MCF 10A (cell line): ENCODE measurements at regions not wholly inside any gene's neighbourhood (a gene's known extent, or its start where the extent isn't known, plus 50 kb on each side); places are given as distances from the start of the nearest gene placed in this dataset.

Source experiments
- BruUV-seq: library from RNA; stranded (reverse); fragments of 400-500 nt; replicated peaks from 2 replicates; lab custom pipeline; 2021; lab: Mats Ljungman, UMichigan
- CTCF ChIA-PET: fragments of 300-600 bp; sonication (Branson Sonifier 250); formaldehyde crosslinking; extraction: SDS; loops from one replicate; lab custom pipeline; 2021; ENCODE audit warnings: antibody characterized with exemption, inconsistent platforms; lab: Yijun Ruan, JAX
- POLR2A ChIA-PET: fragments of 300-600, 350-650 bp; sonication (Branson Sonifier 250); formaldehyde crosslinking; extraction: SDS; loops from one replicate; lab custom pipeline; 2020; ENCODE audit warnings: antibody characterized with exemption, inconsistent platforms; lab: Yijun Ruan, JAX
- DNase-seq: peaks from one replicate; pipeline ENCODE4 v3.0.0-alpha.2; 2018; ENCODE audit not compliant: unreplicated experiment
- H3K27ac Mint-ChIP-seq: one replicate; pipeline ENCODE4 v1.8.0; 2022; ENCODE audit warnings: mild to moderate bottlenecking, low read depth, mixed read lengths; ENCODE audit not compliant: unreplicated experiment
- H3K27me3 Mint-ChIP-seq: one replicate; pipeline ENCODE4 v1.8.0; 2022; ENCODE audit warnings: mixed read lengths; ENCODE audit not compliant: insufficient read depth, unreplicated experiment
- H3K36me3 Mint-ChIP-seq: one replicate; pipeline ENCODE4 v1.8.0; 2022; ENCODE audit warnings: mild to moderate bottlenecking, moderate library complexity, mixed read lengths; ENCODE audit not compliant: insufficient read depth, unreplicated experiment
- H3K4me1 Mint-ChIP-seq: one replicate; pipeline ENCODE4 v1.8.0; 2022; ENCODE audit warnings: mixed read lengths; ENCODE audit not compliant: insufficient read depth, unreplicated experiment
- H3K4me3 Mint-ChIP-seq: one replicate; pipeline ENCODE4 v1.8.0; 2022; ENCODE audit warnings: mild to moderate bottlenecking, moderate library complexity, mixed read lengths; ENCODE audit not compliant: unreplicated experiment
- H3K9me3 Mint-ChIP-seq: one replicate; pipeline ENCODE4 v1.8.0; 2022; ENCODE audit warnings: mixed read lengths; ENCODE audit not compliant: unreplicated experiment
- CTCF ChIP-seq: fragments of 200-600 bp; IDR thresholded peaks from one replicate; pipeline ENCODE4 v1.8.0; 2022; ENCODE audit warnings: antibody characterized with exemption, mild to moderate bottlenecking; ENCODE audit not compliant: unreplicated experiment
- intact Hi-C: fragments of 100-400 bp; cut with micrococcal nuclease; formaldehyde crosslinking; loops from 2 replicates; pipeline ENCODE4 v1.14.1; 2022

- CTCF ChIA-PET = no interaction called here
- peaks cover 8% of the 10 kb centered on the region for H3K9me3 Mint-ChIP-seq
- intact Hi-C loops = no loop called here
- no TSS peak for BruUV-seq
- no peak for DNase-seq
- no peaks in the 10 kb centered on the region for H3K36me3 Mint-ChIP-seq
- POLR2A ChIA-PET = interaction anchor here (0.9 to 2.0 kb wide), 6 partner anchors 8 to 104 kb away, joined by 3 to 5 read pairs (median 4); no protein-coding TSS in a partner anchor
- H3K4me1 Mint-ChIP-seq = peaks cover 16% of the 10 kb centered on the region
- H3K27ac Mint-ChIP-seq = peak overlapping the region; percentile 76
- no peak for TF ChIP-seq CTCF
- no peaks in the 10 kb centered on the region for H3K27me3 Mint-ChIP-seq
- no peak overlapping the region for H3K4me3 Mint-ChIP-seq
Measured at GRCh38 chr15:91456921-91457320, 356.9 kb downstream of the SV2B start.

GRCh38 chr15:91461377-91461776 is 361.3 kb downstream of the SV2B start:
- H3K4me3 Mint-ChIP-seq = no peak overlapping the region
- no TSS peak for BruUV-seq
- no peaks in the 10 kb centered on the region for H3K27me3 Mint-ChIP-seq
- H3K9me3 Mint-ChIP-seq = no peaks in the 10 kb centered on the region
- DNase-seq = no peak
- no peak overlapping the region for H3K27ac Mint-ChIP-seq
- no peaks in the 10 kb centered on the region for H3K36me3 Mint-ChIP-seq
- no peak for TF ChIP-seq CTCF
- POLR2A ChIA-PET = no interaction called here
- peaks cover 8% of the 10 kb centered on the region for H3K4me1 Mint-ChIP-seq
- CTCF ChIA-PET = no interaction called here
- intact Hi-C loops = no loop called here

GRCh38 chr15:91465086-91465485 is 365.0 kb downstream of the SV2B start:
- H3K27ac Mint-ChIP-seq = no peak overlapping the region
- BruUV-seq = no TSS peak

GRCh38 chr15:91465696-91466095 is 365.6 kb downstream of the SV2B start:
- intact Hi-C loops = no loop called here
- BruUV-seq = no TSS peak
- no peaks in the 10 kb centered on the region for H3K36me3 Mint-ChIP-seq
- H3K27me3 Mint-ChIP-seq = no peaks in the 10 kb centered on the region
- no peak overlapping the region for H3K27ac Mint-ChIP-seq
- H3K4me3 Mint-ChIP-seq = no peak overlapping the region
- no peaks in the 10 kb centered on the region for H3K4me1 Mint-ChIP-seq
- no peak for TF ChIP-seq CTCF
- DNase-seq = no peak
- POLR2A ChIA-PET = interaction anchor here (0.8 to 1.7 kb wide), 2 partner anchors 9 to 44 kb away, joined by 4 to 5 read pairs; no protein-coding TSS in a partner anchor
- CTCF ChIA-PET = no interaction called here
- H3K9me3 Mint-ChIP-seq = no peaks in the 10 kb centered on the region

More at GRCh38 chr15:91465086-91465485, 365.0 kb downstream of the SV2B start:
- no peaks in the 10 kb centered on the region for H3K9me3 Mint-ChIP-seq
- ChIA-PET CTCF (interaction anchor here (0.6 kb wide), 1 partner anchor 178 kb away, joined by 4 read pairs; no protein-coding TSS in a partner anchor), POLR2A (interaction anchor here (0.7 to 1.7 kb wide), 3 partner anchors 9 to 1211 kb away, joined by 3 to 5 read pairs (median 4); no protein-coding TSS in a partner anchor)
- no peak overlapping the region for H3K4me3 Mint-ChIP-seq
- no peaks in the 10 kb centered on the region for H3K27me3 Mint-ChIP-seq
- intact Hi-C loops = no loop called here
- no peak for TF ChIP-seq CTCF
- no peaks in the 10 kb centered on the region for H3K36me3 Mint-ChIP-seq
- DNase-seq = no peak
- no peaks in the 10 kb centered on the region for H3K4me1 Mint-ChIP-seq
